SK-N-MC (cell line): ENCODE measurements at regions not wholly inside any gene's neighbourhood (a gene's known extent, or its start where the extent isn't known, plus 50 kb on each side); places are given as distances from the start of the nearest gene placed in this dataset.

Experiments
- EZH2 ChIP-seq: fragments of 200-600 bp; sonication (generic); IDR thresholded peaks from one replicate; pipeline ENCODE4 v1.6.1; 2017; ENCODE audit warnings: antibody characterized with exemption
- POLR2AphosphoS5 ChIP-seq: IDR thresholded peaks from 2 replicates; pipeline ENCODE4 v1.6.1; 2012; ENCODE audit warnings: mild to moderate bottlenecking, low read depth, low read length, borderline replicate concordance

DNA sequence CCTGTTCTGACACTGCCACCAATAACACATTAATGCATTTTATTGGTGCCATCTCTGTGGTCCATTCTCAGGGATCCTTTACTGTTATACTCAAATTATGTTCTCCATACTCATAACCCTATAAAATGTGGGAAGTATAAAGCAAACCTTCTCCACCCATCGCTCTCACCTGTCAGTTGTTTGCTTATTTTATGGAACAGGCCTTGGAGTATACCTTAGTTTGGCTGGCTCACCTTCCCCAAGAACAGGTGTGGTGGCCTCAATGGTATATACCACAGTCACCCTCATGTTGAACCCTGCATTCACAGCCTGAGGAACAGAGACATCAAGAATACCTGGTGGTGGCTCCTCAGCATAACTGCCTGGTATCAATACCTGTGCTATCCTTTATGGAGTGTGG is 308.4 kb upstream of the STXBP6 start:
- TF ChIP-seq POLR2AphosphoS5 (no peak), EZH2 (no peak)
